ENCODE measurements at regions not wholly inside any gene's neighbourhood (a gene's known extent, or its start where the extent isn't known, plus 50 kb on each side); places are given as distances from the start of the nearest gene placed in this dataset.

DNA sequence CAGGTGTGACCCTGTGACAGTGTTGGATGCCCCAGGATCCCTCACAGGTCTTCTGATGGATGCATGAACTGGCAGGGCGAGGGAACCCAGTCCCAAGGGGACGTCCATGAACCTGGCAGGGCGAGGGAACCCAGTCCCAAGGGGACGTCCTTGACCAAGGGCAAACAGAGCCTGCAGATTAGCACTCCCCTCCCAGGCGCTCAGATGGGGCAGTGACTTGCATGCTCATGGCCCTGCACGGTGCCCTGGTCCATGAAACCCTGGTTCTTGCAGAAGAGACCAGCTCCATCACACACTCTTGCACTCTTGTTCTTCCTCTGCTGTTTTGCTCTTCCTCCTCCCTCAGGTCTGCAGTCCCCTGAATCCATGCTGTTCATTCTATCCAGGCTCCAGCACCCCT, 192.7 kb downstream of the GALR1 start:
- Histone ChIP-seq H3K4me3 (ENCODE audit: low read depth, low read length) (no peak overlapping the region), H3K9me3 (no peaks in the 10 kb centered on the region), H3K4me1 (no peaks in the 10 kb centered on the region), H3K36me3 (no peaks in the 10 kb centered on the region), H3K27me3 (no peaks in the 10 kb centered on the region)
- no peak for DNase-seq
- TF ChIP-seq, protein P1, sequence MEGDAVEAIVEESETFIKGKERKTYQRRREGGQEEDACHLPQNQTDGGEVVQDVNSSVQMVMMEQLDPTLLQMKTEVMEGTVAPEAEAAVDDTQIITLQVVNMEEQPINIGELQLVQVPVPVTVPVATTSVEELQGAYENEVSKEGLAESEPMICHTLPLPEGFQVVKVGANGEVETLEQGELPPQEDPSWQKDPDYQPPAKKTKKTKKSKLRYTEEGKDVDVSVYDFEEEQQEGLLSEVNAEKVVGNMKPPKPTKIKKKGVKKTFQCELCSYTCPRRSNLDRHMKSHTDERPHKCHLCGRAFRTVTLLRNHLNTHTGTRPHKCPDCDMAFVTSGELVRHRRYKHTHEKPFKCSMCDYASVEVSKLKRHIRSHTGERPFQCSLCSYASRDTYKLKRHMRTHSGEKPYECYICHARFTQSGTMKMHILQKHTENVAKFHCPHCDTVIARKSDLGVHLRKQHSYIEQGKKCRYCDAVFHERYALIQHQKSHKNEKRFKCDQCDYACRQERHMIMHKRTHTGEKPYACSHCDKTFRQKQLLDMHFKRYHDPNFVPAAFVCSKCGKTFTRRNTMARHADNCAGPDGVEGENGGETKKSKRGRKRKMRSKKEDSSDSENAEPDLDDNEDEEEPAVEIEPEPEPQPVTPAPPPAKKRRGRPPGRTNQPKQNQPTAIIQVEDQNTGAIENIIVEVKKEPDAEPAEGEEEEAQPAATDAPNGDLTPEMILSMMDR (IDR thresholded peaks at IDR 0.05; ENCODE audit: low read depth, low read length), result no peak

DNA sequence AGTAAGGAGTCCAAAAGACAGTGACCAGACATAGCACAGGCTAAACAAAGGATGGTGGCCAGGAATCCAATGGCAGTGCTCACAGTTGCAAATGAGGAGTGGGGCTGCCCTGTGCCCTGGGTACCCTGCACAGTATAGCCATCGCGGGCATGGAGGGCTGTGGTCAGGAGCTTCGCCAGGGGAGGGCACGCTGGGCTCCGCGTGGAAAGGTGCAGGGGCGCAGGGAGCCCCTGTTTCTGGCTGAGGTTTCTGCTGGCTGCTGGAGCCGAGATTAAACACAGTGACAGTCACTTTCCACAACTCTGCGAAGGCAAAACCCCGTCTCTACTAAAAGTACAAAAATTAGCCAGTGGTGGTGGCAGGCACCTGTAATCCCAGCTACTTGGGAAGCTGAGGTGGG, 194.7 kb downstream of the GALR1 start:
- H3K9me3 ChIP-seq, result no peaks in the 10 kb centered on the region
- H3K36me3 ChIP-seq, result no peaks in the 10 kb centered on the region
- no peak overlapping the region for H3K4me3 ChIP-seq (ENCODE audit: low read depth, low read length)
- H3K27me3 ChIP-seq, result no peaks in the 10 kb centered on the region
- TF ChIP-seq, protein P1 (IDR thresholded peaks at IDR 0.05; ENCODE audit: low read depth, low read length), result no peak
- no peak for DNase-seq
- no peaks in the 10 kb centered on the region for H3K4me1 ChIP-seq

DNA sequence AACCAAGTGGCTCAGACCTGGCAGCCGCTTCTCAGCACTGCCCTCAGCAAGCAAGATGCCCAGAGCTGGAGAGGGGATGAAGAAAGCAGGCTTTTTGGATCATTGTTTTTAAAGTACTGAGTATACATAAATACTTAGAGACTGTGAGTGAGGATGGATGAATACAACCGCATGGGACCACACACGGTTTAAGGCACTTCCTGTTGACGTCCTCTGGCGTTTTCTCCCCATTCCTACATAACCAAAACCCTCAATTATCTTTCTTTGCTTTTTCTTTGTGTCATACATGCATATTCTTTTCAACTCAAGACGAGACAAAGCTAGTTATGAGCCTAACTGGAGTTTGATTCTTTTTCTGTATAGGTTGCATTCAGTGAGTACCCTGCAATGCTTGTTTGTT, 198.4 kb downstream of the GALR1 start:
- H3K4me1 ChIP-seq, result no peaks in the 10 kb centered on the region
- no peak overlapping the region for H3K4me3 ChIP-seq (ENCODE audit: low read depth, low read length)
- H3K36me3 ChIP-seq, result no peaks in the 10 kb centered on the region
- H3K27me3 ChIP-seq, result no peaks in the 10 kb centered on the region
- H3K9me3 ChIP-seq, result no peaks in the 10 kb centered on the region
- no peak for DNase-seq
- TF ChIP-seq, protein P1 (IDR thresholded peaks at IDR 0.05; ENCODE audit: low read depth, low read length), result no peak

DNA sequence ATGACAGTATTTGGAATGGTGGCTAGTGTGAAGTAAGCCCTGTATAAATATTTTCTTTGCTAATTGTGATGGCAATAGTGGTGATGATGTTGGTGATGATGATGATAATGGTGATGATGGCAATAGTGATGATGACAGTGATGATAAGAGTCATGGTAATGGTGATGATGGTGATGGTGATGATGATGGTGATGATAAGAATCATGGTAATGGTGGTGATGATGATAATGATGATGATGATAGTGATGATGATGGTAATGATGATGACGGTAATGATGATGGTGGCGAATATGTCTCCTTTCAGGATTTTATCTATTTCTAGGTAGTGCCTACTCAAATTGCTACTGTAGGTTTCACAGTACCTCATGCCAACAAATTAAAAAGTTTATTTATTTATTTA, 205.4 kb downstream of the GALR1 start:
- TF ChIP-seq, protein P1 (IDR thresholded peaks at IDR 0.05; ENCODE audit: low read depth, low read length), result no peak
- Histone ChIP-seq H3K9me3 (no peaks in the 10 kb centered on the region), H3K4me3 (ENCODE audit: low read depth, low read length) (no peak overlapping the region), H3K27me3 (no peaks in the 10 kb centered on the region), H3K4me1 (no peaks in the 10 kb centered on the region), H3K36me3 (no peaks in the 10 kb centered on the region)
- no peak for DNase-seq

DNA sequence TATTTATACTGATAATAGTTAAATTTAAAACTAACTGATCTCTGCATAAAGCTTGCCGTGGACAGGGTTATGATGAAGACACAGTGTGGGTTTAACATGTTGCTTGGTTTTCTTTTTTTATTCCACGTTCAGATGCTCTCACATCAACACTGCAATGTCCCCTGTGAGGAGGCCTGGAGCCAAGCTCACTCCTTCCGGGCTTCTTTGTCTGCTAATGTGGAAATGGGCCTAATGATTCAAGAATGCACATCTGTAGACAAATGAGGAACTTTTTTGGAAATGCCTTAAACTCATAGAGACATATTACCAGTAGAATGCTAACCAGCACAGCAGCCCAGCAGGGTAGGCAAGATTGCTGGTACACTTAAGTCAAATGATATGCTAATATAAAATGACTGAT, 208.0 kb downstream of the GALR1 start:
- Histone ChIP-seq H3K9me3 (no peaks in the 10 kb centered on the region), H3K4me3 (ENCODE audit: low read depth, low read length) (no peak overlapping the region), H3K36me3 (no peaks in the 10 kb centered on the region), H3K27me3 (no peaks in the 10 kb centered on the region), H3K4me1 (no peaks in the 10 kb centered on the region)
- TF ChIP-seq, protein P1 (IDR thresholded peaks at IDR 0.05; ENCODE audit: low read depth, low read length), result no peak
- no peak for DNase-seq

DNA sequence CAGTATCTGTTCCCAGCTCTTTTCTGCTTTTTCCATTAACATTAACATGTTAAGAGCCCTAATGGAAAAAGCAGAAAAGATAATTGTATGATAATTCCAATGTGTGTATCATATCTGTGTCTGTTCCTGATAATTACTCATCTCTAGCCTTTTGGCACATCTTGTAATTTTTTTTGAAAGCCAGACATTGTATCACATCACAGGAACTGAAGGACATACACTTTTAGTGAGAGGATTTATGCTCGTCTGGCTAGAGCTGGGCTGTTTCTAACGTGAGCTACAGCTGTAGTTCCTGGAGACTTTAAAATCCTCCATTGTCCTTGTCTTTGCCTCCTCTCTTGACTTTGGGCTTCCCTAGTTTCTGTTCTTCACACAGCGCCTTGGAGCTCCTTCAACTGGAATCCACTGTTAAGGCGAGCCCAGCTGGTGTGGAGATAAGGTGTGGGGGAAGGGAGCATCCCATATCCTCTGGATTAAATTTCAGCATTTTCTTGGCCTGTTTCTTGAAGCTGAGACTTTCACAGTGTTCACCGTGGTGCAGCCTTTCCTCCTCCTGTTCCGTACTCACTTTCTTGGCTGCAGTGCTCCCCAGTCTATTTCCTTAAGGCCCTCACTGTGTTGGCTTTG, 211.5 kb downstream of the GALR1 start:
- H3K9me3 ChIP-seq, result no peaks in the 10 kb centered on the region
- H3K4me1 ChIP-seq, result no peaks in the 10 kb centered on the region
- H3K27me3 ChIP-seq, result no peaks in the 10 kb centered on the region
- no peak for DNase-seq
- no peaks in the 10 kb centered on the region for H3K36me3 ChIP-seq
- TF ChIP-seq, protein P1 (IDR thresholded peaks at IDR 0.05; ENCODE audit: low read depth, low read length), result no peak
- no peak overlapping the region for H3K4me3 ChIP-seq (ENCODE audit: low read depth, low read length)

Measured in BE2C (cell line).